Right atrium auricular region (tissue), 2 donors: ENCODE measurements at regions not wholly inside any gene's neighbourhood (a gene's known extent, or its start where the extent isn't known, plus 50 kb on each side); places are given as distances from the start of the nearest gene placed in this dataset.
"Not testable (repeated sequence)": the region's sequence is repeated elsewhere in the genome, so short reads cannot be mapped to it uniquely, and the experiment has no call there.

Experiments used
- DNase-seq: peaks from one replicate; pipeline ENCODE4 v3.0.0-alpha.2; 2019; ENCODE audit warnings: low spot score
- H3K27ac ChIP-seq, 2 donors: fragments of 200-600 bp; sonication (generic); 1 replicate in 1 of 2; 2 replicates in 1 of 2; pipeline ENCODE4 v1.5.1; 2016 to 2019
- H3K27me3 ChIP-seq, 2 donors: fragments of 200-600 bp; sonication (generic); one replicate each; pipeline versions ENCODE4 v1.5.1 to v1.6.0; 2017 to 2019
- H3K36me3 ChIP-seq: fragments of 200-600 bp; sonication (generic); one replicate; pipeline ENCODE4 v1.5.1; 2016
- H3K4me1 ChIP-seq, 2 donors: fragments of 200-600 bp; sonication (generic); one replicate each; pipeline versions ENCODE4 v1.5.1 to v1.6.0; 2017 to 2019
- H3K4me3 ChIP-seq, 2 donors: fragments of 200-600 bp; sonication (generic); 1 replicate in 1 of 2; 2 replicates in 1 of 2; pipeline ENCODE4 v1.5.1; 2017 to 2019; ENCODE audit warnings: mild to moderate bottlenecking in 1 of 2, moderate library complexity in 1 of 2
- H3K9me3 ChIP-seq, 2 donors: fragments of 200-600 bp; sonication (generic); one replicate each; pipeline ENCODE4 v1.5.1; 2019
- CTCF ChIP-seq, 2 donors: fragments of 200-600 bp; sonication (generic); IDR thresholded peaks; one replicate each; pipeline ENCODE4 v1.5.1; 2019; ENCODE audit warnings: antibody characterized with exemption in 2 of 2

GRCh38 chr2:47964277-47964676 lies 58.0 kb upstream of the FBXO11 start:
- no peak for DNase-seq
- Histone ChIP-seq H3K36me3 (no peaks in the 10 kb centered on the region), H3K27ac (no peak overlapping the region), H3K4me3 (no peak overlapping the region), H3K4me1 (no peaks in the 10 kb centered on the region), H3K27me3 (no peaks in the 10 kb centered on the region), H3K9me3 (no peaks in the 10 kb centered on the region)
- no peak for TF ChIP-seq CTCF (IDR thresholded peaks at IDR 0.05)

GRCh38 chr2:47964722-47965434 lies 58.6 kb upstream of the FBXO11 start:
- TF ChIP-seq CTCF (IDR thresholded peaks at IDR 0.05): no peak
- no peak for DNase-seq
- H3K4me1 ChIP-seq: no peaks in the 10 kb centered on the region
- no peak overlapping the region for H3K4me3 ChIP-seq
- no peaks in the 10 kb centered on the region for H3K36me3 ChIP-seq
- no peak overlapping the region for H3K27ac ChIP-seq
- H3K9me3 ChIP-seq: no peaks in the 10 kb centered on the region
- no peaks in the 10 kb centered on the region for H3K27me3 ChIP-seq

- H3K4me3 ChIP-seq, H3K36me3 ChIP-seq, DNase-seq, H3K4me1 ChIP-seq, H3K27ac ChIP-seq, H3K9me3 ChIP-seq, H3K27me3 ChIP-seq: not testable (repeated sequence)
Observed at GRCh38 chr2:47976728-47977127, 70.4 kb upstream of the FBXO11 start.

- DNase-seq: no peak
- H3K4me1 ChIP-seq: no peaks in the 10 kb centered on the region
- H3K27ac ChIP-seq: no peak overlapping the region
- H3K36me3 ChIP-seq: no peaks in the 10 kb centered on the region
- no peaks in the 10 kb centered on the region for H3K27me3 ChIP-seq
- H3K4me3 ChIP-seq: no peak overlapping the region
- TF ChIP-seq CTCF (IDR thresholded peaks at IDR 0.05): no peak
- no peaks in the 10 kb centered on the region for H3K9me3 ChIP-seq
Observed at GRCh38 chr2:47984041-47984440, 77.7 kb upstream of the FBXO11 start.

- no peak for DNase-seq
- H3K4me1 ChIP-seq: no peaks in the 10 kb centered on the region
- H3K36me3 ChIP-seq: no peaks in the 10 kb centered on the region
- TF ChIP-seq CTCF (IDR thresholded peaks at IDR 0.05): no peak
- H3K9me3 ChIP-seq: no peaks in the 10 kb centered on the region
- H3K27me3 ChIP-seq: no peaks in the 10 kb centered on the region
- H3K4me3 ChIP-seq: no peak overlapping the region
- H3K27ac ChIP-seq: no peak overlapping the region
Observed at GRCh38 chr2:47990503-47990902, 84.2 kb upstream of the FBXO11 start.

GRCh38 chr2:47992671-47993070 lies 86.4 kb upstream of the FBXO11 start:
- DNase-seq: no peak
- Histone ChIP-seq H3K36me3 (no peaks in the 10 kb centered on the region), H3K4me1 (no peaks in the 10 kb centered on the region), H3K27ac (no peak overlapping the region), H3K27me3 (no peaks in the 10 kb centered on the region), H3K4me3 (no peak overlapping the region), H3K9me3 (no peaks in the 10 kb centered on the region)
- TF ChIP-seq CTCF (IDR thresholded peaks at IDR 0.05): no peak
